MM.1S (cell line): ENCODE measurements at regions not wholly inside any gene's neighbourhood (a gene's known extent, or its start where the extent isn't known, plus 50 kb on each side); places are given as distances from the start of the nearest gene placed in this dataset.

Experiments
- CTCF ChIP-seq: fragments of 300-600 bp; sonication (generic); IDR thresholded peaks from 2 replicates; pipeline ENCODE4 v1.5.1; 2016; ENCODE audit warnings: antibody characterized with exemption, low read length, mixed read lengths
- EZH2 ChIP-seq: fragments of 300-600 bp; sonication (generic); optimal IDR thresholded peaks from 2 replicates; pipeline ENCODE3; 2017; ENCODE audit warnings: low read depth, mild to moderate bottlenecking, antibody characterized with exemption, low read length, mixed read lengths
- EZH2phosphoT487 ChIP-seq: fragments of 300-600 bp; sonication (generic); IDR thresholded peaks from 2 replicates; pipeline ENCODE4 v1.6.1; 2018; ENCODE audit warnings: antibody characterized with exemption, low read length

- no peak for TF ChIP-seq CTCF
- no peak for TF ChIP-seq EZH2phosphoT487
- TF ChIP-seq EZH2, result no peak
Measured at GRCh38 chr6:43927532-43928210, 157.7 kb downstream of the VEGFA start.
